RWPE1 (cell line): ENCODE measurements at regions not wholly inside any gene's neighbourhood (a gene's known extent, or its start where the extent isn't known, plus 50 kb on each side); places are given as distances from the start of the nearest gene placed in this dataset.

Source experiments
- CTCF ChIA-PET: fragments of 350-600 bp; sonication (Branson Sonifier 250); formaldehyde crosslinking; extraction: SDS; loops from one replicate; lab custom pipeline; 2021; lab: Yijun Ruan, JAX
- POLR2A ChIA-PET: fragments of 400-600 bp; formaldehyde crosslinking; extraction: SDS; loops from one replicate; lab custom pipeline; 2020; ENCODE audit warnings: antibody characterized with exemption; ENCODE audit not compliant: low non-redundant PET; lab: Yijun Ruan, JAX
- DNase-seq: peaks from one replicate; pipeline ENCODE4 v3.0.0; 2012; ENCODE audit warnings: low spot score
- H3K27ac ChIP-seq: fragments of 450-650 bp; 2 replicates; pipeline ENCODE4 v1.5.1; 2017
- CTCF ChIP-seq: fragments of 450-650 bp; conservative IDR thresholded peaks from 2 replicates; pipeline ENCODE4 v1.5.1; 2017; ENCODE audit warnings: low read depth, mild to moderate bottlenecking

GRCh38 chr5:124061663-124062062 is 549.7 kb downstream of the CSNK1G3 start:
- TF ChIP-seq CTCF: no peak
- ChIA-PET CTCF (interaction anchor here (0.7 kb wide), 1 partner anchor 848 kb away, joined by 4 read pairs; no protein-coding TSS in a partner anchor), POLR2A (no interaction called here)
- DNase-seq: no peak
- no peak overlapping the region for H3K27ac ChIP-seq

GRCh38 chr5:124061068-124061430 is 549.1 kb downstream of the CSNK1G3 start:
- TF ChIP-seq CTCF: no peak
- CTCF ChIA-PET: interaction anchor here (0.7 kb wide), 1 partner anchor 848 kb away, joined by 4 read pairs; no protein-coding TSS in a partner anchor
- DNase-seq: no peak
- H3K27ac ChIP-seq: no peak overlapping the region
- POLR2A ChIA-PET: no interaction called here

GRCh38 chr5:124060413-124061067 is 548.6 kb downstream of the CSNK1G3 start:
- no peak for DNase-seq
- CTCF ChIA-PET: interaction anchor here (0.7 kb wide), 1 partner anchor 849 kb away, joined by 4 read pairs; no protein-coding TSS in a partner anchor
- H3K27ac ChIP-seq: no peak overlapping the region
- POLR2A ChIA-PET: no interaction called here
- TF ChIP-seq CTCF: no peak

GRCh38 chr5:124060011-124060410 is 548.0 kb downstream of the CSNK1G3 start:
- H3K27ac ChIP-seq: no peak overlapping the region
- TF ChIP-seq CTCF: no peak
- no peak for DNase-seq
- POLR2A ChIA-PET: no interaction called here
- CTCF ChIA-PET: interaction anchor here (0.6 kb wide), 1 partner anchor 74 kb away, joined by 4 read pairs; no protein-coding TSS in a partner anchor

GRCh38 chr5:124059200-124059599 is 547.2 kb downstream of the CSNK1G3 start:
- ChIA-PET CTCF (no interaction called here), POLR2A (no interaction called here)
- no peak for TF ChIP-seq CTCF
- no peak overlapping the region for H3K27ac ChIP-seq
- peak; percentile 59 for DNase-seq

GRCh38 chr5:124057724-124058231 is 545.8 kb downstream of the CSNK1G3 start:
- CTCF ChIA-PET: no interaction called here
- H3K27ac ChIP-seq: no peak overlapping the region
- POLR2A ChIA-PET: no interaction called here
- no peak for TF ChIP-seq CTCF
- DNase-seq: no peak
